GM18861 (cell line): ENCODE measurements at regions not wholly inside any gene's neighbourhood (a gene's known extent, or its start where the extent isn't known, plus 50 kb on each side); places are given as distances from the start of the nearest gene placed in this dataset.

Source experiments
- ATAC-seq: cut with Tn5 transposase; IDR thresholded peaks from one replicate; pipeline ENCODE4 v1.9.1; 2021; ENCODE audit not compliant: unreplicated experiment

DNA sequence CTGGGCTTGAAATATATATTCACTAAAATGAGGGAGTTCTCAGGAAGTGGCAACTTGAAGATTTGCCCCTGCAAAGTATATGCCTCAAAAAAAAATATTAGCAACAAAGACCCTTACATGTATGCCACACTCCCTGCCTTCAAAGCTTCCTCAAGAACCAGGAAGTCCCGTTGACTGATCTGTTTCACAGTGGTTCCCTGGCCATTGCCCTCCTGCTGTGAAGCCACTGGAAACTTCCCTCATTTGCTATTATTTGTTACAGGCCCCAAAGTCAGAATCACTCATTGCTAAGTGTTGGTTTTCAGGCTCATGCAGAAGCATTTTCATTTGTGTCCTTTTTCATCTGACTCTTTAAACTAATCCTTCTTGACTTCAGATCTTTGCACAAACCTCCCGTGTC lies 421.5 kb downstream of the ZNF521 start:
- no peak for ATAC-seq

DNA sequence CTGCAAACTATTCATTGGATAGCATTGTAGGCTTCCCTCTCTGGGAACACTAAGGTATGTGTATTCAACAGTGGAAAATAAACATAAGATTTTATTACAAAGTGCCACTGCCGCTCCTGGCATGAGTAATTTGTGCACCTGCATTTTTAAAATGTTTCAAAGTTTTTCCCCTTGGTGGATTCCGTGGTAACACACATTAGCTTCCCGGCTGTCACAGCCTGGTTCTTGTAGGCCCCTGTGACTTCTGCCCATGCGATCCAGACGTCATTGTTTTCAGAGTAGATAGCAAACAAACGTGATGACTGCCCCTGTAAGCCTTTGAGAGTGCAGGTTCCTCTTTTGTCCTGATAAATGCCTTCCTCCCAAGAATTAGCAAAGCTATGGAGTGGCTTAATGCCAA lies 421.0 kb downstream of the ZNF521 start:
- ATAC-seq: no peak

DNA sequence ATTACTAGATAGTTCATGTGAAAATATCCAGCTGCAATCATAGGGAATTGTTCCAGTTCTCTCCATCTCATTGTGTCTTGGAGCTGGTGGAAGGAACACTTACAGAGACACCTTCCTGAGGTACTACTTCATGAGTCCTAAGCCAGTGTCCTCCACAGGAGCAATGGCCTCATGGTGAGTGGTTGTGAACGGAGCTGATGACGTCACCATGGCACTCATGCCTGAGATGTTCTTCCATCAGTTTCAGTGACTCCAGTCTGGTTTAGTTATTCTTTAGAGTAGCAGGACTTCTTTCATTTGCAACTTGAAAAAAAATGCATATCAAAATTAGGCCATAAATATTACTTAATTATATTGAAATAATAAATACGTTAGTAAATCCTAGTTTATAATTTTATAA lies 418.6 kb downstream of the ZNF521 start:
- ATAC-seq: no peak

DNA sequence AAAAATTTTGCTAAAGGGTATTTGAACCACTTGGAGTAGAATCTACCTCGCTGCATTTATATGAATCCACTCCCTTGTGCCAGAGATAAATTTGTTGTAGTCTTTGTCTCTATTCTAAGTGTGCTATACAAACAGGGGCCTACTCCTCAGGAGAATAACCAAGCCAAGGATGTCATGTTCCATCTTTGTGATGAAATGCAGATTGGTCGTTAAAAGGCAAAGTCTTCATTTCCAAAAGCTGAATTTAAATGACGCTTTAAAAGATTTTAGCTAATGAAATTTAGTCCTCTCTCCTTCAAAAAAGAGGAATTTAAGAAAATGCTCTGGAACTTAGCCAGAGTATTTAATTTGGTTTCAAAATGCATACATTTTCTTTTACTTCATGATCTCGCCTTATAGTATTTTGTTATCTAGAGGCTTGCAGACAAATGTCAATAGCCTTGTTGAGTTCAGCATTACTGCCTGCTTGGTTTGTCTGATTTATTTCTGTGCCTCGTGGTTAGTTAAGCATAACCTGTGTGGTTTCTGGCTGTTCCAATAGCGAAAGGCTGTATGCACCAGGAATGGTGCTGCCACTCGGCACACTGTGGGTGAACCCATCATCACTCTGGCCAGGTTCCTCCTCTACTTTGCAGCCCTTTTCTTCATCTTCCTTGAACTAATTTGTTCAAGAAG lies 417.6 kb downstream of the ZNF521 start:
- ATAC-seq: no peak

DNA sequence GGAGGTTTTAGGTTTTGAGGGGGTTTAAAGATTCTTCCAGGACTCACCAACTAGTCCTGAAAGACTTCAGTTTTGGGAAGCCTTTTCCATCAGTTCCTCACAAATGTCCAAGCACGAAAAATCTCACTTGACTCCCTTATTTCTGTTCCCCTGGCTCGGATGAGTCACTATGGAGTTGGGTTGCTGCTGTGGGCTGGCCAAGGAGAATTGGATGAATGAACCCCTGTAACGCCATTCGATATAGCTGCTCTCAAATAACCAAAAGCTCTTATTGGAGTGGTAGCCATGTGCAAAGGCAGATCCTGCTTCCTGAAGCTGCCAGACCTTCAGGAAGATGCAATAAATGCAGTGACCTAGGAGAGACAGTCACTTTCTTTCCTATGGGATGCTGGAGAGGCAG lies 417.0 kb downstream of the ZNF521 start:
- no peak for ATAC-seq

DNA sequence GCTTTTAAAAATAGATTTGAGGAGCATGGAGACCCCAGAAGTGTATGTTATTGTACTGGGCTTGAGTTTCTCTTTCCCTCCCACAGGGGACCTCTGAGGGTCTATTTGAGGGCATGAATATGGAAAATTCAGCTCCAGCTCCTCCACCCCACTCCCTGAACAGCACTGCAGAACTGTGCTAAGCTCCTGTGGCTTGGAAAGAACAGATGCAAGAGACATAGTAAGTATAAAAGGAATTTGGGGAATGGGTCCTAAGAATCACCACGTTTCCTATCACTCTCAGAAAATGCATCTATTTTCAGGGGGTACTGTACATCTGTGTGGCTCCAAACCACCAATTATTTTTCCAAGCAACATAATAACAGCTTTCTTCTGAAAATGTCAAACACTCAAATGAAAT lies 416.1 kb downstream of the ZNF521 start:
- ATAC-seq: no peak

DNA sequence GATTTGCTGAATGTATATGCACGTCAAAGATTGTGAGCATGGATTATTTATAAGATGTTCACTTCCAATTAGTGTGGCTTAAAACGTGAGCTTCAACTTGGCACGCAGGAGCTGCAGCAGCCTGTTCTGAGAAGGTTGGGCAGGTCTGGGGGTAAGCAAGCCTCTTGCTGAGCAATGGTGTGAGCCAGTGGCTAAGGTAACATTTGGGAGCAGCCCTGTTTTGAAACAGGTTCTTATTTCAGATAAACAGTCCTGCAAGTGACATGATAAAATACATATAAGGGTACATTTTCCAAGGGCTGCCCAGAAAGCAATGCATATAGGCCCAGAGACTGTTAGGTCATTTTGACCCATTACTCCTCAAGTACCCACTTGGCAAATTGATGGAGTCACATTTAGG lies 415.3 kb downstream of the ZNF521 start:
- no peak for ATAC-seq

DNA sequence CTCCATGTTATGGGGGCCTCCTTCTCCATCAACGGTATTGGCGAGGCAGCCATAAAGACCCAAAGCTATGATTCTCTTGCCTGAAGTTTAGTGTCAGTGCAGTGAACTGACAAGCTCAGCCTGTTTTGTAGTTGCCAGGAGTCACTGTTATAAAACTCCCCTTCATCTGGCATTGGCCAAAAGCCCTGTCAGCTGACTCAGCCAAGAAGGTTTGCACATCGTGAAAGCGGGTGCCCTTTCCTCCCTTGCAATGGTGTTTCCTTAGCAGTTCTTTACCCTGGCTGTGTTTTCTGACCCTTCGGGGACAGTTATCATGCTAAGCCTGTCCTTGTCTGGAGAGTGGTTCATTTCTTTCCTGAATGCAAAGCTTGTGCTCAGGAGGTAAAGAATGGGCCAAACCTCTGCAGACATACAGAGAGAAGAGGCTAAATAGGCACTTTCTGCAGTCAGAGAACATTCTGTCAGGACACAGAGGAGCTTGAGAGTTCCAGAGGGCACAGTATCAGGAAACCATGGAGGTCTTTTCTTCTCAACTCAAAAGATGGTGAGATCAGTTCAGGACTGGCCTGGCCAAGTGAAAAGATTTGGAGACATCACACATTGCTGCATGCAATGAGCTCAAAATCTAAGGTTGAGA lies 414.2 kb downstream of the ZNF521 start:
- ATAC-seq: no peak

DNA sequence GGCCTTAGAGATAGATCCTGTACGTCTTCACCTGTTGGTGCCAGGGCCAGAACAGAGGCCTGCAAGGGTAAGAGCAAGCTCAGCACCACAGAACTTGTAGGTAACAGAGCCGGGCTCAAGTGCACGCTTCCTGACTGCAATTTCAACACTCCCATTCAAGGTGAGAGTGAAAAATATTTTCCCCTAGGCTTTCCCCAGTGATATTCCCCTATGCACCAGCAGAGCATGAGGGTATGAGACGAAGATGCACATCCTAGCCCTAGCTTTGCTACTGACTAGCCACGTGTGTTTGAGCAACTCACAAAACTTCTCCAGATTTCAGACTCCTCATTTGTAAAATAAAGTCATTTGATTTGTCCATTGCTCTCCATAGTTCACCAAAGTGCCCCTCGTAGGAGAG lies 411.6 kb downstream of the ZNF521 start:
- no peak for ATAC-seq

DNA sequence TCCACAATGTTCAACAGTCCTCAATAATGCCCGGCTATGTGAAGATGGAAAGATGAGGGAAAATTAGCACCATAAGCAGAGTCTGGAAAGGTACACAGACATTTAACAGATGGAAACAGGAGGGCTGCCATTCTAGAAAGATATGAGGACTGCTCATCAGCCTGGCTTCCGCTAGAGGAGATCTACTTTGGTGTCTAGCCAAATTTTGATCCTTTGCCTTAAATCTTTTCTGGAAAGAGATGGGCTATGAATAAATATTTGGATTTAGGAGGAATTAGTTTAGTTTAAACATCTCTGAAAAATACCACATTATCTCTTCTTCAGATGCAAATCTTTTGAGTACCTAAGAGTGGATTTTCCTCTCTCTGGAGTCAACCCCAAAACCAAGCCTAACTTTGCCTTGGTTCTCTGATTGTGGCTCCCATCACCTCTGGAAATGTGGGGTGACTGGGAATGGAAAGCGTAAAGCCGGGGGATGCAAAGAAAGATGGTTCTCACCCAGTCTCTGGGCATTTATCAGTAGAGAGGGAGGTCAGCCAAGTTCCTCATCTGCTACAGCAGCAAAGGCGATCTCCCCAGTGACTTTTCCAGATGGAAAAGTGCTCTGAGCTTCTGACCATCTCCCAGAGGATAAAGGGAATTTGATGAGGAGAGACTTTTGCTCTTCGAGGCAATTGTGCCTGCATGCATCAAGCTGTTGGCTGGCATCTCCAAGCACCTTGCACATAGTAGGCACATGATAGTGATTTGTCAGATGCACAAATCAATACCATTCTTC lies 410.6 kb downstream of the ZNF521 start:
- ATAC-seq: no peak

DNA sequence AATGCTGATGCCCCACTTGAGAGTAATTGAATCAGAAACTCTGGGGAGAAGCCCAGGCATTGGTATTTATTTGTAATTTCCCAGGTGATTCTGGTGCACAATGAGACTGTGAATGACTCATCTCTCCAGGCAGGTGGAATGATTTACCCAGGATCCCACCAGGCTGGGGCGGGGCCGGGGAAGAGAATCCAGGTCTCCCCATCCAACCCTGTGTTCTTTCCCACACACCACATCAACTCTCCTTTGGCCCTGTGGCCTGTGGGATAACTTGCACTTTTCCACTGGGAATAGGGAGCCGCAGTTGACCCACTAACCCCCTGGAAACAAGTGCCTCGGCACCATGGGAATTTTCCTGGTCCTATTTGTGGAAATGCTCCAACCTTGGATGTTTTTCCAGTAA lies 409.8 kb downstream of the ZNF521 start:
- no peak for ATAC-seq

DNA sequence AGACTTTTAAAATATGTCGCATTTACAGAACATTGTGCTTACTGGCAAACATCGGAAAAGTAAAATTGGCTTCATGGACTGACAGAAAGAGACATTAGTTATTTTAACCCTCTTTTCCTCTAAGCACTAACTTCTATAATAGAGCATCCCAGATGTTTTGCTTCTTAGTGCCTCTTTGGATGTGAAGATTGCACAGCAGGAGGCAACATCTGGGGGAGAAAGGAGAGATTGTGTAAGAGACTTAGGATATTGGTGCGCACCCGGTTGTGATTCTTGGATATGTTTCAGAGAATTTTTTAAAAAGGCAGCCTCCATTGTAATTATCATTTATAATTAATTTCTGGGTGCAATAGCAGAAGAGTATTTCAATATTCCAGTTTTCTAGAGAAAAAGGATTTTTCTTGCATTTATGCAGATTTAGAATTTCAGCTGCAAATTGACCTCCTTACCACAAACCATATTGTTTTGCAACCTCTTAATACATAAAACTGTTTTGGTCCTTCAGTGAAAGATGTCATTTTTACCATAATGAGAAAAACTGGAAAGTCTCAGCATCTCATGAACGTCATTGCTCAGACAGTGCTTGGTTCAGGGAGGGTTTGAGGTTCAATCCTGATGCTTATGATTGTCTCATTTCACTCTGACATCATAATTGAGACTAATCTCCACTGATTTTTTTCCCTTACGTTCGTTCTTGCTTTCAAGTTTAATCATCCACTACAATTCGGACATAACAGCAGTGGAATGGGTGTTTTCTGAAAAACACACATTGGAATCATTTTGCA lies 404.3 kb downstream of the ZNF521 start:
- ATAC-seq: no peak

DNA sequence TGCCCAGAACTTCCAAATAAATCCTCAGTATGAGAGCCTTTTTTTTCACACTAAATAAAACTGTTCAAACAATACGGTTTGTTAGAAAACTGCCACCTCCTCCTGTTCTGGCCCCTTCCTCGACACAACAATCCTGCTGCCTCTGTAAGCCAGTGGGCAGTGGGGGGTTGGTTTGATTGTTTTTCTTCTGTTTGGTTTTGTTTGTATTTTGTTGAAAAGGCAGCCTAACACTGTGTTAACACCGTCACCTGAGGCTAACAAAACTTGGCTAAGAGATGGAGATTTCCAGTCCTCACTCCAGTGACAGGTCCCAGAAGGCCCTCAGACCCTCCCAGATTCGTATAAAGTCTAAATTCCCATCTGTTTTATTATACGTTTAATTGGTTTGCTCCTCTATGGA lies 402.1 kb downstream of the ZNF521 start:
- no peak for ATAC-seq

DNA sequence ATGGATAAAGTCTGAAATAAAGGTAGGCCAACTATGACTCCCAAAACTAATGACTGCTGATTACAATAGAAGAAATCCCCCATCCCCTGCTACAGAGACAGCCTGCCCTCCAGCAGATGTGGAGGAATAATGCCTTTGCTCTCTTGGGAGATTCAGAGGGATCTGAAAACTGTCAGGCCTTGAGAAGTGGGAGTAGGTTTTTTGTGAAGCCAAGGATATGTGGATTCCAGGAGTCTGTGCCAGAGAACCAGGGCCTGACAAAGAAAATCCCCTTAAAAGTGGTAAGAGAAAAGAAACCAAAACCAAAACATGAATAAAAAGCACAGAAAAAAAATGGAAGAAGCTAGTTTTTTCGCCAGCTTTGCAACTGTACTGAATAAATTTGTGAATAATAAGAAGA lies 397.6 kb downstream of the ZNF521 start:
- ATAC-seq: no peak

DNA sequence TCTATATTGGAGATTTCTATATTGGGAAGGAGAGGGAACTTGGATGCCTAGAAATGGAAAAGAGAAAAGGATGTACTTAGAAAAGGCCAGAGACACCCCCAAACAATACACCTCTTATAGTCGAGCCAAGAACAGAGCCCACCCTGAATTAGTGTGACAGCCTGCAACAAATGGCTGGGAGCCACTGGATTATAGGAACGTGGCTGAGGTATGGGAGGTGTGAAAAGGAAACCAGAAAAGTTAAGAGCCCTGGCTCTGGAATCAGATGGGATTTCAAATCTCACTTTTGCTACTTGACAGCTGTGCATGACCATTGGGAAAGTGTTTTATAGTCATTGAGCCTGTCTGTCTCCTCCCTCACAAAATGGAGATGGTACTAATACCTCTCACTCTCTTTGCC lies 394.0 kb downstream of the ZNF521 start:
- no peak for ATAC-seq

DNA sequence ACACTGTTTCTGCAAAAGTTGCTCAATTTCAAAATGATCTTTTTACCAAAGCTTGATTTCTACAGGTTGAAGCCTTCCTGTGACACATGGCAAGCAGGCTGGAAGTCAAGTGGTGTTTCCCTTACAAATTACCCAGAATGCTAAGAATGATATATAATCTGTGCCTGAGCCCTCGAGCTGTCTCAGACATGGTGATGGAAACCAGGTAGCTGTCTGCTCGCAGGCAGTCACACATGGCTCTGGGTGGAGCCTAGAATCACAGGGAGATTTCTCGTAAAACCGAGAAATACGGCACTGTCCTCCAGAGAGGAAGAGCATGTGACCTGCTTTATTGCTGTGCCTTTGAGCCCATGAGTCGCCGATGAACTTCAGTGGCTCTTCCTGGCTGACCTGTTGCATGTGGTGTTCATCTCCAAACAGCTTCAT lies 392.9 kb downstream of the ZNF521 start:
- ATAC-seq: no peak

DNA sequence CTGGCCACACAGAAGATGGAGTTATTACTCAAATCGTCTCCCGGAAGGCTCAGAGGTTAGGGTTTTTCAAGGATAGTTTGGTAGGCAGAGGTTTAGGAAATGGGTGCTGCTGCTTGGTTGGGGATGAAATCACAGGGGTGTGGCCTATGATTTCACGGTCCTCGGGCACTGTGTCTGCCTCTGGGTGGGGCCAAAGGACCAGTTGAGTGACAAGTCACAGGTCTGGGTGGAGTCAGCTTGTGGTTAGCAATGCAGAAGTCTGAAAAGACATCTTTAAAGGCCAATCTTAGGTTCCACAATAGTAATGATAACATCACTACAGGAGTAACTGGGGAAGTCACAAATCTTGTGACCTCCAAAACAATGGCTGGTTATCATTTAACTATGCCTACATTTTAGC lies 387.8 kb downstream of the ZNF521 start:
- ATAC-seq: no peak

DNA sequence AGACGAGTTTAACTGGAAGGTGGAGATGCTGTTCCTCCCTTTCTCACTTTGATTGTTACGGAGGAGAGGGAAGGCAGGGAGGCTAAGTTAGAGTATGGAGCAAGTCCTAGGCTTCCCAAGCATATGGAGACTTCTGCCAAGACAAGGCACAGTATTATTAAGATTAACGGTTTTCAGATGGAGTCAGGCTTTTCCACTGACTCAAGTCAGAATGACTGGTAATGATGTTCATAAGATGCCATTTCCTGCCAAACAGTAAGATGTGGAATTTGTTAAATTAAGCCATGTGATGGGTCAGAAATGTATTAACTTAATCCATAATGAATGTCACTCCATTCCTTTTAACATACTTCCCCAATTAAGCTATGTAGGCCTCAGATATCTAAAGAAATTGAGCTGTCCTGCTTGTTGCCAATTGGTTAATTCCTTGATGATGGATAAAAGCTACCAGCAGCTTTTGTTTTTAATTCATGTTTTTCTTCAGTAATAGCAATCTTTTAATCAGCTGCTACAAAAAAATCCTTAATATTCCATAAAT lies 383.7 kb downstream of the ZNF521 start:
- ATAC-seq: no peak

DNA sequence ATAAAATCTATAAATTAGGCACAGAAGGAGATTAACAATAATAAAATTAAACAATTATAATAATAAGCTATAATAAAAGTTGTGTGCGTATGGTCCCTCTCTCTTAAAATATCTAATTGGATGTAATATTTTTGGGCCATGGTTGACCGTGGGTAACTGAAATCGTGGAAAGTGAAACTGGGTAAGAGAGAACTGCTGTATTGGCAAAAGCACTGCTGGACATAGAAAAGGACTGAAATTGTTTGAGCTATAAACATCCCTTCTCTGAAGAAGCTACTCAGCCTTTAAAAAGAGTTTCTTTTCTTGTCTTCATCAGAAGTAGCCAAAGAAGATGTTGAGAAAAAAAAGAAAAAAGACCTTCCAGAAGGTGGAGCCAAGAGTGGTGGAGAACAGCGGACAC lies 379.4 kb downstream of the ZNF521 start:
- no peak for ATAC-seq

DNA sequence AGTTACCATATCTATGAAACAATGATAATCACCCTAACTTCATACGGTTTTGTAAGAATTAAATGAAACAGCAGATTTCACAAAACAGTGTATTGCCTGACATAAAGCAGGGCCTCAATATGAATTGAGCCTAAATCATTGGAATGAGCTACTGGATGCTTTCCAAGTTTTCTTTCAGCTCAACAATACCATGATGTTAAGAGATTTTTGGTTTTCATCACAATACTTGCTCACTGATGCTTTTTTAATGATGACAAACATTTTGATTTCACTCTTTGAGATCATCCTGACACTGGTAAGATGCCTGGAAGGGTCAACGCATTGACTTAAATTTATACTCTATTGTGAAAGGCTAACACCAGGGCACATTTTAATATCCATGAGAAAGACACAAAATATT lies 377.5 kb downstream of the ZNF521 start:
- ATAC-seq: no peak
